PC-9 (cell line): ENCODE measurements at regions not wholly inside any gene's neighbourhood (a gene's known extent, or its start where the extent isn't known, plus 50 kb on each side); places are given as distances from the start of the nearest gene placed in this dataset.

Experiments
- CTCF ChIP-seq: fragments of 200-600 bp; sonication (generic); conservative IDR thresholded peaks from 2 replicates; pipeline ENCODE4 v1.6.1; 2017; ENCODE audit warnings: mixed run types, antibody characterized with exemption, mild to moderate bottlenecking, moderate library complexity
- EZH2 ChIP-seq: fragments of 200-600 bp; sonication (generic); IDR thresholded peaks from 2 replicates; pipeline ENCODE4 v1.8.0; 2017; ENCODE audit warnings: antibody characterized with exemption, low read depth

- TF ChIP-seq CTCF (no peak), EZH2 (no peak)
These were observed 77.2 kb downstream of the TMEM114 start for GRCh38 chr16:8512941-8513624.
